Suprapubic skin (tissue), 3 donors: ENCODE measurements at regions not wholly inside any gene's neighbourhood (a gene's known extent, or its start where the extent isn't known, plus 50 kb on each side); places are given as distances from the start of the nearest gene placed in this dataset.

Experiments used
- POLR2AphosphoS5 ChIP-seq, 3 donors: sonication (generic); formaldehyde crosslinking; IDR thresholded peaks; one replicate each; pipeline ENCODE4 v1.6.1; 2017; ENCODE audit warnings: antibody characterized with exemption in 3 of 3
- TF ChIP-seq, protein P1 (sequence below), 2 donors: fragments of 200-600 bp in 1 of 2; fragments of 450-650 bp in 1 of 2; sonication (generic) in 1 of 2; IDR thresholded peaks; one replicate each; pipeline ENCODE4 v1.5.1; 2016 to 2019; ENCODE audit warnings: antibody characterized with exemption in 2 of 2, mild to moderate bottlenecking in 1 of 2, moderate library complexity in 1 of 2

GRCh38 chr3:68441054-68441453, 491.3 kb downstream of the TAFA4 start:
- TF ChIP-seq, protein P1, sequence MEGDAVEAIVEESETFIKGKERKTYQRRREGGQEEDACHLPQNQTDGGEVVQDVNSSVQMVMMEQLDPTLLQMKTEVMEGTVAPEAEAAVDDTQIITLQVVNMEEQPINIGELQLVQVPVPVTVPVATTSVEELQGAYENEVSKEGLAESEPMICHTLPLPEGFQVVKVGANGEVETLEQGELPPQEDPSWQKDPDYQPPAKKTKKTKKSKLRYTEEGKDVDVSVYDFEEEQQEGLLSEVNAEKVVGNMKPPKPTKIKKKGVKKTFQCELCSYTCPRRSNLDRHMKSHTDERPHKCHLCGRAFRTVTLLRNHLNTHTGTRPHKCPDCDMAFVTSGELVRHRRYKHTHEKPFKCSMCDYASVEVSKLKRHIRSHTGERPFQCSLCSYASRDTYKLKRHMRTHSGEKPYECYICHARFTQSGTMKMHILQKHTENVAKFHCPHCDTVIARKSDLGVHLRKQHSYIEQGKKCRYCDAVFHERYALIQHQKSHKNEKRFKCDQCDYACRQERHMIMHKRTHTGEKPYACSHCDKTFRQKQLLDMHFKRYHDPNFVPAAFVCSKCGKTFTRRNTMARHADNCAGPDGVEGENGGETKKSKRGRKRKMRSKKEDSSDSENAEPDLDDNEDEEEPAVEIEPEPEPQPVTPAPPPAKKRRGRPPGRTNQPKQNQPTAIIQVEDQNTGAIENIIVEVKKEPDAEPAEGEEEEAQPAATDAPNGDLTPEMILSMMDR (IDR thresholded peaks at IDR 0.05): no peak
- no peak for TF ChIP-seq POLR2AphosphoS5 (IDR thresholded peaks at IDR 0.05)
